ENCODE measurements at regions not wholly inside any gene's neighbourhood (a gene's known extent, or its start where the extent isn't known, plus 50 kb on each side); places are given as distances from the start of the nearest gene placed in this dataset.

- TF ChIP-seq CTCF (IDR thresholded peaks at IDR 0.05) (no peak), POLR2A (IDR thresholded peaks at IDR 0.05) (no peak)
Observed at GRCh38 chr16:35559911-35560636, 2100.7 kb downstream of the TP53TG3F start.

All from right lobe of liver (tissue), 4 donors.